ENCODE measurements at regions not wholly inside any gene's neighbourhood (a gene's known extent, or its start where the extent isn't known, plus 50 kb on each side); places are given as distances from the start of the nearest gene placed in this dataset.
"Not testable (repeated sequence)": the region's sequence is repeated elsewhere in the genome, so short reads cannot be mapped to it uniquely, and the experiment has no call there.

DNA sequence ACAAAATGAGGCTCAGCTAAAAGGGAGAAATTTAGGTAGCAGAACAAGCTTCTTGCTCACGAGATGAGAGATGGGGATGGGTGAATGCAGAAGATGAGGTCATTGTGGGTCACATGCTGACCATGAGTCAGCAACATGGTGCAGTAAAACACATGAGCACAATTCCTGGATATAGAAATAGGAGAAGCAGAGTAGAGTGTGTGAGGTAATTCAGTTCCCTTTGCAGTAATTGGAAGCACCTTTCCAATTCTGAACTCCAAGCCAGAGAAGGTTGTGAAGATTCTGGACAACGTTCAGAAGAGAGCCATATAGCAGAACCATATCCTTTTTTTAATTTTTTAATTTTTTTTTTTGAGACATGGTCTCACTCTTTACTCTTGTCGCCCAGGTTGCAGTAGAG, 62.0 kb upstream of the LMNTD1 start:
- peak in 2 of 3 donors; percentile 35 to 50 for DNase-seq (ENCODE audit: low read depth in 2 of 3, low spot score in 2 of 3)

- DNase-seq (ENCODE audit: low read depth in 2 of 3, low spot score in 2 of 3) = no peak
Measured at GRCh38 chr12:25616286-25616685, 63.2 kb upstream of the LMNTD1 start.

GRCh38 chr12:25617991-25618390, 64.9 kb upstream of the LMNTD1 start:
- no peak for DNase-seq (ENCODE audit: low read depth in 2 of 3, low spot score in 2 of 3)

GRCh38 chr12:25623816-25624215, 70.7 kb upstream of the LMNTD1 start:
- no peak for DNase-seq (ENCODE audit: low read depth in 2 of 3, low spot score in 2 of 3)

DNA sequence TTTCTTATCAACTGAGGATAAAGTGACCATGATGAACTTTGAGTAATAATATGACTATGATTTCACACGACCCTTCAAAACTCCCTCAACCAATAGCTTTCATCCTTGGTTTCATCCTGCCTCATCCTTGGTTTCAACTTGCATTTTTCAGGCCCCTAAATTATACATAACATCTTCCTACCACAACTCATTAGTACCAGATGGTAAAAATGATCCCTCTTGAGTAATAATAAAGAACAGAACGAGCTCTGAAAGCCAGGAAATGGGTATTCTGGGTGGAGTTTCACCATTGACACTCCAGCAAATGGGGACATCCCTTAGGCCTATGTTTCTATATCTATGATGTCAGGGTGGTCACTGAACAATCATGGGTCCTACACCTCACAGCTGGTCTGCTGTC, 72.1 kb upstream of the LMNTD1 start:
- DNase-seq (ENCODE audit: low read depth in 2 of 3, low spot score in 2 of 3) = no peak

GRCh38 chr12:25629341-25629740, 76.3 kb upstream of the LMNTD1 start:
- no peak for DNase-seq (ENCODE audit: low read depth in 2 of 3, low spot score in 2 of 3)

DNA sequence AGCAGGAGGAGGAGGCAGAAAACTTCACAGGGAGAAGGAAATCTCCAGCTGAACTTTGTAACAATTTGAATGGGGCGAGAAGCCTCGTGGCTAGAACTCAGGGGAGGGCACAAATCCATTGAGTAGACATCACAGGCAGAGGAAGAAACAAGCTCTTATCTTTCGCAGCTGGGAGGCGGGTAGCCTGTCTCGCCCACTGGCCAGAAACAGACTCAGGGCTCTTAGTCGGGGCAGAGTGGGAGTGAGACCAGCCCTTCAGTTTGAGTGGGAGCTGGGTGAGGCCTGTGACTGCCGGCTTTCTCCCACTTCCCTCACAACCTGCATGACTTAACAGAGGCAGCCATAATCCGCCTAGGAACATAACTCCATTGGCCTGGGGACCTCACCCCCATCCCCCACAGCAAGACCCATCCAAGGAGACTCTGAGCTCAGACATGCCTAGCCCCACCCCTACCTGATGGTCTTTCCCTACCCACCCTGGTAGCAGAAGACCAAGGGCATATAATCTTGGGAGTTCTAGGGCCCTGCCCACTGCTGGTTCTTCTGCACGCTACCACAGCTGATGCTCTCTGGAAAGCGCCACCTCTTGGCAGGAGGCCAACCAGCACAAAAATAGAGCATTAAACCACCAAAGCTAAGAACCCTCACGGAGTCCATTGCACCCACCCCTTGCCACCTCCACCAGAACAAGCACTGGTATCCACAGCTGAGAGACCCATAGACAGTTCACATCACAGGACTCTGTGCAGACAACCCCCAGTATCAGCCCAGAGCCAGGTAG, 77.8 kb upstream of the LMNTD1 start:
- not testable (repeated sequence) for DNase-seq (ENCODE audit: low read depth in 2 of 3, low spot score in 2 of 3)

DNA sequence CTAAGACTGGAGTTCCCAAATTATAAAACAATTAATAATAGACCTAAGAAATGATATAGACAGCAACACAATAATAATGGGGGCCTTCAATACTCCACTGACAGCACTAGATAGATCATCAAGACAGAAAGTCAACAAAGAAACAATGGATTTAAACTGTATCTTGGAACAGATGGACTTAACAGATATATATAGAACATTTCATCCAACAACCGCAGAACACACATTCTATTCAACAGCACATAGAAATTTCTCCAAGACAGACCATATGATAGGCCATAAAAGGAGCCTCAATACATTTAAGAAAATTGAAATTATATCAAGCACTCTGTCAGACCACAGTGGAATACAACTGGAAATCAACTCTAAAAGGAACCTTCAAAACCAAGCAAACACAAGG, 80.1 kb upstream of the LMNTD1 start:
- DNase-seq (ENCODE audit: low read depth in 2 of 3, low spot score in 2 of 3) = not testable (repeated sequence)

- DNase-seq (ENCODE audit: low read depth in 2 of 3, low spot score in 2 of 3) = no peak
Measured at GRCh38 chr12:25637752-25638151, 84.7 kb upstream of the LMNTD1 start.

DNA sequence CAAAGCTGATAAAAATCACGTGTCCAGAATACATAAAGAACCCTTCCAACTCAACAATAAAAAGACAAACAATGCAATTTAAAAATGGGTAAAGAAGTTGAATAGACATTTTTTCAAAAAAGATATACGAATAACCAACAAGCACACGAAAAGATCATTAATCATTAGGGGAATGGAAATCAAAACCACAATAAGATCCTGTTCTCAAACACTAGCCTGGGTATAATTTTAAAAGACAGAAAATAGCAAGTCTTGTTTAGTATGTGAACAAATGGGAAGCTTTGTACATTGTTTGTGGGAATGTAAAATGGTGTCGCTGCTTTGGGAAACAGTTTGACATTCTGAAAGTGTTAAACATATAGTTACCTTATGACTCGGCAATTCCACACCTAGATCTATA, 86.3 kb upstream of the LMNTD1 start:
- DNase-seq (ENCODE audit: low read depth in 2 of 3, low spot score in 2 of 3) = peak in 1 of 3 donors; percentile 49

GRCh38 chr12:25644979-25645378, 91.9 kb upstream of the LMNTD1 start:
- DNase-seq (ENCODE audit: low read depth in 2 of 3, low spot score in 2 of 3) = no peak

DNA sequence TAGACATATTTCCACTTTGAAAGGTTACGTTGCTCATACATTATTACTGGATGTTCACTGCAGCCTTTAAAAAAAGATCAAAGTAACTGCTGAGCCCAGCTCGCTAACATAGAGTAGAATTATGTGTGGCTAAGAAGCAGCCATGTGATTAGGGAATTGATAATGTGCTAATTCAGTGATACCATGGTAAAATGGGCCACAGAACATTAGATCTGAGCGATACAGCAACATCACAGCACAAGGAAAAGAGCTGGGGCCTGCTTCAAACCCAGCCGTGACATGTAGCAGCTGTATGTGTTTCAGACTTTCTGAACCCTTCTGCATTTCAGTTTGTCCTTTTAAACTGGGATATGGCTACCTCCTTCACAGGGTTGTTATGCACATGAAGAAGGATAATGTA, 92.3 kb upstream of the LMNTD1 start:
- no peak for DNase-seq (ENCODE audit: low read depth in 2 of 3, low spot score in 2 of 3)

DNA sequence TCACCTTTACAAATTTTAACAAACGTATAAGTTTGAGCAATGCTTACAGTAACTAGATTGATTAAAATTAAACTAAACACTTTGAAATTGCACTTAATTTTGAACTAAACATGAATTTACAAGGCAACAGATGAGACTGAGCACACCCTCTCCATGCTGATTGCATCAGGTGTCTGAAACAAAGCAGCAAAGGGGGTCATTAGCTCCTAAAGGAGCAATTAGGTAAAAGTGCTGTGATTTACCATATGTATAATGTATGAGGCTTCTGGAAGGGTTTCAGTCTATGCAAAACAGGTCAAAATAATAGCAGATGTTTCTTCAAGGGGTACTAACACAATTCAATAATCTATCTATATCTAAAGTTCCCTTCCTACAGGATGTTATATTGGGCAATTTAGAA, 98.8 kb upstream of the LMNTD1 start:
- DNase-seq (ENCODE audit: low read depth in 2 of 3, low spot score in 2 of 3) = no peak

GRCh38 chr12:25652371-25652770, 99.3 kb upstream of the LMNTD1 start:
- DNase-seq (ENCODE audit: low read depth in 2 of 3, low spot score in 2 of 3) = no peak

DNA sequence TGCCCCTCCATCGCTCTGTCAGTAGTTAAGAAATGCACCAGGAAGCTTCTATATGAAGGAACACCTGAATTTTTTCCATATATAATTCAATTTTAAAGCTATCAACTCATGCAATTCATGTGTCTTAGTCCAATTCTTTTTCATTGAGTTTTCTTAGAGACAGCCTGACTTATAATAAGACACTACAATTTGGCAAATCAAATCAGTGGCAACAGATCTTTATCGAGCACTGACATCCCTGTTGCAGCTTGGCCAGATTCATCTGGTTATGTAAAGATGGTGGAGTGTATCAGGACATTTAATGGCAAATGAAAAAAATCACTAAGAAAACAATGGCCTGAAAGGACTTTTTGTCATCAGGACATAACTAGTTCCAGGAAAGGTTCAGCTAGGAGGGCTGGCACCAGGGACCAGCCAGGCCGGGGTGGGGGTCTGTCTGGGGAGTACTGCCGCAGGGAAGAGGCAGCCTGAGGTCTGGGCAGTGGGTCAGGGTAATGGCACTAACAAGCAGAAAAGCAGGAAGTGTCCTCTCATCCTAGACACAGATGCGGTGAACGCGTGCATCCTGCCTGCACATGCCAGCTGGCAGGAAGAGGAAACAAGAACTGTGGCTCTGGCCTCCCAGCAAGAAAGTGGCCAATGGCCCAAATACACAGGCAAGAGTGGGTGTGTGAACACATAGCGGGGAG, 100.5 kb upstream of the LMNTD1 start:
- peak in 2 of 3 donors; percentile 69 to 89 for DNase-seq (ENCODE audit: low read depth in 2 of 3, low spot score in 2 of 3)

- no peak for DNase-seq (ENCODE audit: low read depth in 2 of 3, low spot score in 2 of 3)
Measured at GRCh38 chr12:25655702-25656101, 102.6 kb upstream of the LMNTD1 start.

DNA sequence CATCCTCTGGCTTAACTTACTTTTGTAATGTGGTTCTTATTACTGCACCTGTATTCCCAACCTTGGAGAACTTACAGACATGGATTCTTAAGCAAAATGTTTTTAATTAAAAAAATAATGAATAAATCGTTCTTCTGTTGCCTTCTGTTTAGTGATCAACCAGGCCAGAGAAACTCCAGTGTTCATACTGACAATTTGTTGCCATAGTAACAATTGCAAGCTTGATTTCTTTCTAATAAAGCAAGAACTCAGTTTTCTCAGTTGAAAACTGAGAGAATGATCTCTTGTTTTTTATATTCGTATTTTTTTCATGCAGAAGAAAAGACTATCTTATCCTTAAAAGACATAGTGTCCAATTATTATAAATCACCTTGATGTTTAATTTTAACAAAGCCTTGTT, 106.5 kb upstream of the LMNTD1 start:
- DNase-seq (ENCODE audit: low read depth in 2 of 3, low spot score in 2 of 3) = no peak

DNA sequence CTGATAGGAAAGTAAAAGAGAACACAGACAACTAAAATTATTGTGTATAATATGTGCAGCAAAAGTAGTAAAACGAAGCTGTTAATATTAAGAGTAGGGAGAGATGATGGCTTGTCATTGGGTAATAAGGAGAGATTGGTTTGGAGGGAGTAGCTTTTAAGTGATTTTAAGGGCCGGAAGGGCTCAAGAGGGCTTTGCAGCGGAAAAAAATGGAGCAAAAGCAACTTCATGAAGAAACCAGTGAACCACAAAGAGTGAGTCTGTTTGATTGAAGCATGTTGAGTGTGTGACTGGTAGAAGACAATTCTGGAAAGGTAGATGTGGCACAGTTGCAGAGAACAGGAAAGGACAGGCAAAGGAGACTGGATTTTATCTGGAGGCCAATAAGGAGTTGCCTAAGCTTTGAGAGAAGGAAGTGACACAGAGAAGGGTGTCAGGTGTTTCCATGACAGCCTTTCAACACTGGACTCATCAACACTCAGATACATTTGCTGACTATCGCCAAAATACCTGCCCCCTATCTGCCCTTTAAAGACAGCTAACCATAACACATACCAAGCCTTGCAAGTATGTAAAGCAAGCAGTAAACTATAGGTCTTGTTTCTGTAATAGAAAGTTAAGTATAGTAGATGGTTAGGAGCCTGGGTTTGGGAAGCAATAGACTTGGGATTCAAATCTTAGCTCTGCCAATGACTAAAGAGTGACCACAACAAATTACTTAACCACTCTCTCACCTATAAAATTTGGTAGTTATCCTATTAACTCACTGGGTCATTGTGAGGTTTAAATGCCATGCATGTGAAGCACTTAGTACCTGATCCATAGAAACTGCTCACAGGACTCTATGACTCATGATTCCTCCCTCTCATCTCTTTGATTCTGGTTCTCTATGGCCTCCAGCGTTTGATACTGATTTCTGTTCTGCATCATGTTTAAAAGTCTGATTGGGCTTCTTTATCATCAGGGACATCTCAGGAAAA, 117.3 kb upstream of the LMNTD1 start:
- no peak for DNase-seq (ENCODE audit: low read depth in 2 of 3, low spot score in 2 of 3)

- no peak for DNase-seq (ENCODE audit: low read depth in 2 of 3, low spot score in 2 of 3)
Measured at GRCh38 chr12:25675808-25676207, 122.7 kb upstream of the LMNTD1 start.

DNA sequence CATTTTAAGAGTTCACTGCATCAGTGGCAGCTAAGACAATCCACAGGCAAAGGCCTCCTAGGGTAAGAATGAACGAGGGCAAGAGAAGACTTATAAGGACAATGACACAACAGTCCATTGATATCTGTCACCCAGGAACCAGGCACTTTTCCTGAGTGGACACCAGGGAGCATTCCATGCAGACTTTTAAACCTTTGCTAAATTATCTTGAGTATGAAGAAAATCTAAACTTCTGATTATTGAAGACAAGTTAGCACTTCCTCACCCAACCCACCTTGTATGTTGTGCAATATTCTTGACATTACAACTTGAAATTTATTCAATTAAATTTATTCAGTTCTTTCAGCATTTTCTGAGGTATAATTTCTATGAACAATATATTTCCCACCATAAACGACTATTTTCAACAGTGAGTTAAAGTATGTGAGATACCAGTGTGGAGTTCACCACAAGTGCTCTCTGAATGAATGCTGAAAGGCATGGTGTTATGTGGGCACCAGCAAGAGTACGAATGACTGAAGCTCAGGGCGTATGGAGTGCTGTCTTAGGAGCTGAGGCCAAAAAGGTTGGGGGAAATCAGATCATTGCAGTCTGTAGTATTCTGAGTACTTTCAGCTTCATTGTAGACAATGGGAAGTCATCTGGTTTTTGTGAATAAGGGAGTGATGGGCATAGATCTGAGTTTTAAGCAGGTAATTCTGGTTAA, 124.3 kb upstream of the LMNTD1 start:
- DNase-seq (ENCODE audit: low read depth in 2 of 3, low spot score in 2 of 3) = no peak

- no peak for DNase-seq (ENCODE audit: low read depth in 2 of 3, low spot score in 2 of 3)
Measured at GRCh38 chr12:25681580-25681979, 128.5 kb upstream of the LMNTD1 start.

All from hematopoietic multipotent progenitor cell (in vitro differentiated cells).